Medulla oblongata (tissue), 1 donor: ENCODE measurements at regions not wholly inside any gene's neighbourhood (a gene's known extent, or its start where the extent isn't known, plus 50 kb on each side); places are given as distances from the start of the nearest gene placed in this dataset.

Source experiments
- DNase-seq: peaks from one replicate; pipeline ENCODE4 v3.0.0-alpha.2; 2015; ENCODE audit errors: extremely low spot score

DNA sequence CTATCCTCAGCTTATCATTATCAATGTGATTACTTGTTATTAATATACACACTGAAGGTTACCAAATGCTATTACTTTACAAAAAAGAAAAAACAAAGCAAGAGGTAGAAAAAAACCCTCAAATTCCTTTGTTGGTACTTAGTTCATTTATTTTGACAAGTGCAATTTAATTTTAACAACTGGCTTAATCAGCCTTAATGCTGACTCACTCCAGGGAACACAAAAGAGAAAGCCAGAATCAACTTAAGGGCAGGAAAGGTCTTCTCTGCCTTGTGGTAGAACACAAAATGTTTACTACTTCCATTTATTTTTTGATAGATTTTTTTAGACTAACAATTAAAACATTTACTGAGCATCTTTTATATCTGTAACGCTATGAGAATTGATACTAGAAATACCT, 417.1 kb downstream of the PCDH17 start:
- DNase-seq: no peak

DNA sequence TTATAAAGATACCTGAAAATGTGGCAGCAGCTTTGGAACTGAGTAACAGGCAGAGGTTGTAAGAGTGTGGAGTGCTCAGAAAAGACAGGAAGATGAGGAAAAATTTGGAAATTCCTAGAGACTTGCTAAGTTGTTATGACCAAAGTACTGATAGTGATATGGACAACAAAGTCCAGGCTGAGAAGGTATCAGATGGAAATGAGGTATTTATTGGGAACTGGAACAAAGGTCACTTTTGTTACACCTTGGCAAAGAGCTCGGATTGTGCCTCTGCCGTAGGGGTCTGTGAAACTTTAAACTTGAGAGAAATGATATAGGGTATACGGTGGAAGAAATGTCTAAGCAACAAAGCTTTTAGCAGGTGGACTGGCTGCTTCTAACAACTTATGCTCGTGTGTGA, 419.9 kb downstream of the PCDH17 start:
- no peak for DNase-seq

DNA sequence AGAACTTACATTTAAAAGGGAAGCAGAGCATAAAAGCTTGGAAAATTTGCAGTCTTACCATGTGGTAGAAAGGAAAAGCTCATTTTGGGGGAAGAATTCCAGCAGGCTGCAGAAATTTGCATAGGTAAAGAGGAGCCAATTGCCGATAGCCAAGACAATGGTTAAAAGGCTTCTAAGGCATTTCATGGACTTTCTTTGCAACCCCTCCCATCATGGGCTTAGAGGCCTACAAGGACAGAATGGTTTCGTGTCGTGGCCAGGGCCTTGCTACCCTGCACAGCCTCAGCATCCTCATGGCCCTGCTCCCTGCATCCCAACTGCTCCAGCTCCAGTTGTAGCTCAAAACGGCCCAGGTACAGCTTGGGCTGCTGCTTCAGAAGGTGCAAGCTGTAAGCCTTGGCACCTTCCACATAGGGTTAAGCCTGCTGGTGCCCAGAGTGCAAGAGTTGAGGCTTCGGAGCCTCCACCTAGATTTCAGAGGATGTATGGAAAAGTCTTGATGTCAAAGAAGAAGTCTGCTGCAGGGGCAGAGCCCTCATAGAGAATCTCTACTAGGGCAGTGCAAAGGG, 420.3 kb downstream of the PCDH17 start:
- no peak for DNase-seq

DNA sequence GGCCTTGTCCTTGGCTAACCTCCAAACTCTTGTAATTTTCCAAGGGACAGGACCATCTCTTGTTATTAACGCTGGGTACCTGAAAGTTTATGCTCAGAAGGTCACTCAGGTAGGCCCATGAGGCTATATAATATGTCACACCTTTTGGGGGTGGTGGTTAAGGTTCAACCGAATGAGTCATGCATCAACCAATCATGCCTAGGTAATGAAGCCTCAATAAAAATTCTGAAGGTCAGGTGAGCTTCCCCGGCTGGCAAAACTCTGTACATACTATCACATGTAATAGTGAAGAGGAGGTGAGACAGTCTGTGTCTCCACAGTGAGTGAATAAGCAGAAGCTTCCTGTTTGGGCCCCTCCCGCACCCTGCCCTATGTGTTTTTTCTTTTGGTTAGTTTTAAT, 424.9 kb downstream of the PCDH17 start:
- DNase-seq: no peak

DNA sequence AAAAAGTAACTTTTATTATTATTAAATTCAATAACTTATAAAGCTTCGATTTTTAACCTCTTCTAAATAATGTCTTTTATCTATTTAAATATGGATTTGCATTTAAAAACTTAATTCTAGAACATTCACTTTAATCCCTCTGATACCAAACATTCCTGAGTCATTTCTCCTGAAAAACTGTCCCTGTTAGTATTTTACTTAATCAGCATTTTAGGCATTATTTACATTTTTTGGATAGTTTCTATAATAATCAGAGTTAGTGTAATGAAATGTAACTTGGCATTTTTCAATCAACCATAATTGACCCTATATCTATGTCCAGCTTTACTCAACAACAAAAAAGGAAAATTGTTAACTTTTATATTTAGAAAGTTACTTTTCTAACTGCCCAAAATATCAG, 428.1 kb downstream of the PCDH17 start:
- no peak for DNase-seq

DNA sequence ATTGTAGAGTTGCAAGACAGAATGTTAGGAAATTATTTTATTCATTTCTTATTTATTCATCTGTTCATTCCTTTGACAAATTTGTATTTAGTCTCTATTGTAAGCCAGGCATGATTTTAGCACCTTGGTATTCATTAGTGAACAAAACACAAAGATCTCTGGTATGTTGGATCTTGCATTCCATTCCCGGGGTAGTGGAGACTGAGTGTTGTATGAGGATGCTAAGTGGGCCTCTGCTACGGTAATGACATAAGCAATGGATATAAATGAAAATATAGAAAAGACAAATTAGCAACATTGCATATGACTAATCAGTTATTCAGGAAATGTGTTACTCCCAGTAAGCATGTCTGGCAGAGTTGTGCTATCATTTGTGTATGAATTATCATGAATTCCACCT, 449.3 kb downstream of the PCDH17 start:
- no peak for DNase-seq

DNA sequence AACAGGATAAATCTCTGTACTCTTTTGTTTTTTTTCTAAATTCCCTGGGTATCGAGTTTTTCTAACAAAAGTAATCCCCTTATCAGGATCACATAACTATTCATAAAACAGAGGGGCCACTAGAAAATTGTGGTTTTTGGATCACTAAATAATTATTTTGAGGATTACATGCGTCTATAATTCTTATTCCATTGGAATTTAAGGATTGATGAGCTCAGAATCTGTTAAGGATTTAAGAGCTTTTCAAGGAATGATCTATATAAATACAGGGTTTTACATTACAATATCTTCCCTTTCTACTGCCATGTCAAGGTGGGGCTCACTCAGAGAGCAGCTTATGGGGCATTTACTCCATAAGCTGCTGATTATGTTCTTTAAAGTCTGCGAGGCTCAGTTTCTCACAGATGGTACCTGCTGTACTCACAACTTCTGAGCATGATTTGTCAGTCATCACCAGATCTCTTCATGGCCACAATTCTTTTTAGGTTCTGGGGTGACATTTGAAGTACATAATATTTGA, 449.8 kb downstream of the PCDH17 start:
- DNase-seq: no peak

DNA sequence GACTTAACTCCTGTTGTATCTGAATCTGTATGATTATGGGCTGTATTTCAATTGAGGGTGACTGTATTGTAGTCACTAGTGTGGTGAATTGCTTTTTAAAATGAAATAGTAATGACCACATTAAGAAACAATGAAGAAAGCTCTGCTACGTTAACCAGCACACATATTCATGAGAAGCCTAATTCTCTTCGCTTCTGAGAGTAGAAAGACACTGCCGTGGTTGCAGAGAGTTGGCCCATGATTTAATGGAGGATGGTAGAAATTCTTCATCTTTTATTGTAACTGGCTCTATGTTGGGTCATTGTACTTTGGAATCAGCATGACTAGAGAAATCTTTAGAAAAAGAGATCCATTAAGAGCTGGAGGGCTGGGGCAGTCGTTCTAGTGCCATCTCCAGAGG, 451.5 kb downstream of the PCDH17 start:
- DNase-seq: no peak

DNA sequence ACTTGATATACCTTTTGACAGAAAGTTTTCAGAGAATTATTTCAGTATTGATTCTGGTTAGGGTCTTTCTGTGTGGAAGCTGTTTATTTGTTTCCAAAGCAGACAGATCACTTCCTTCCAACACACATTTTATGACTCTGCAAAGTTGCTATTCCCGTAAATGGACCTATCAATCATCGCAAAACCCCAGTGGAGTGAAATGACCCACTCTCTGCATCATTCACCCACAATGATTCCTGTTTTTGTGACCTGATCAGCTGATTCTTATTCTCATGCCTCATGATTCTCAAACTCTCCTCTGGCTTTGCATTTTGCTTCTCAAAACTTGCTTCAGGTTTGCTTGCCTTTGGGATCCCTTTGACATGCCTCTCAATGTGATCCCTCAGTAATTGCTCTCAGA, 453.7 kb downstream of the PCDH17 start:
- no peak for DNase-seq

DNA sequence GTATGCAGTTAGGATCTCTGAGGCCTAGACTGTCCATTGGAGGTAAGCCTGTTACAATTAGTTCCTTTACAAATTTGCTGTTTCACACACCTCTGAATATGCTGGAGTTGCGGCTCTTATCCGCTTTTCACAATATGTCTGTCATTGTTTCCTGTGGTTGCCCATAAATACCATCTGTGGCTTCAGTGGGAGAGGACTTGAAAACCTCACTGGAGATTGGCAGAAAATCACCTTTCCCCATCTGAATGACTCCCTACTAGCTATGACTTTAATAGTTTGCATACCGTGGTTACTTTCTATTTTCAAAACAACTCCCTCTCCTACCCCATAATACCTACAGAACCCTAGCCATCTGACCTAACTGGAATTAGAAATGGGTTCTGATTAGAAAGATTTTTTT, 454.3 kb downstream of the PCDH17 start:
- no peak for DNase-seq

DNA sequence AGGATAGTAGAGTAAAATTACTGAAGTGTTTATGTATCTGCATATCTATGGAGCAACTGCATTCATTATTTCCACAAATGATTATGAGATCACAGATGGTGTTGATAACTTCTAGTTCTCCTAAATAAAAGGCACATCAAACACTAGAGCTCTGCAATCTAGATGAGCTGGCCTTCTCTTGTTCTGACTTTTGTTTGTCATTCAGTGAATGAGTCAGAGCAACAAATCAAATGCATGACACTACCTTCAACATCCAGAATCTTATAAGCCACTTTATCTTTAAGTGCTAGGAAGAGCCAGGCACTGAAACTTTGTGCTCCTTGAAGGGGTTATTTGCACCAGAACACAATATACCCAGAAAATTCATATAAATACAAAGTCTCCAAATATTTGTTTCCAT, 456.0 kb downstream of the PCDH17 start:
- DNase-seq: no peak

DNA sequence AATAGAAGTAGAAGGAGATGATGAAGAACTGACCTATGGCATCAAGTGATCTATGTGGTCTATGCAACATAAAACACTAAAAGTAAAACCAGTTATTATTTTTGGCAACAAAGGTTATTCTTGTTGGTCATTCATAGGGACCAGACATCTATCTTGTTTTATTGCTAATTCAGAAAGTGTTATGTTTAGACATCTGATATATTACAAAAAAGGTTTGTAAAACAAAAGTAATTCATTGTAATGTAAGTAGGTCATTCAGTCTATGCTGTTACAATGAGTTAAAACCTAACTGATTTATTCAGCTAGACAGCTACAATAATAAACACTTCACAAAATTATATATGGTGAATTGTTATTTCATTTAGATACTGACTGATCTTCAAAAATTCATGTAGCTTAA, 461.9 kb downstream of the PCDH17 start:
- DNase-seq: no peak

DNA sequence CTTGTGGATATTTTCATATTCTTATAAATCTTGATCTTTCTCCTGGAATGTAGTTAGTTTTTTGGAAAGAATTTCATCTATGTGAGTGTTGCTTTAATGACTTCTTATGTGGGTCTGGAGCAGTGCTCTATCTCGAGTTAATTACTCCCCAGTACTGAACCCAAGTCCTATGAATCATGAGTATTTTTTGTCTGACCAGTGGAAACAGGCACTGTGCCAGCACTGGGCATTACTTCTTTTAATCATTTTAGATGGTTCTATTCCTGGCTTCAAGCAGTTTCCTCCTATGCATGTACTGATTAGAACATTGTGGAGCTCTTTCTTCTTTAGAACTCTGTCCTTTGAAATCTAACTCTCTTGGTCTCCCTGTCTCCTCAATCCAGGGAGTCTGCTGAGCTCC, 466.3 kb downstream of the PCDH17 start:
- DNase-seq: no peak

DNA sequence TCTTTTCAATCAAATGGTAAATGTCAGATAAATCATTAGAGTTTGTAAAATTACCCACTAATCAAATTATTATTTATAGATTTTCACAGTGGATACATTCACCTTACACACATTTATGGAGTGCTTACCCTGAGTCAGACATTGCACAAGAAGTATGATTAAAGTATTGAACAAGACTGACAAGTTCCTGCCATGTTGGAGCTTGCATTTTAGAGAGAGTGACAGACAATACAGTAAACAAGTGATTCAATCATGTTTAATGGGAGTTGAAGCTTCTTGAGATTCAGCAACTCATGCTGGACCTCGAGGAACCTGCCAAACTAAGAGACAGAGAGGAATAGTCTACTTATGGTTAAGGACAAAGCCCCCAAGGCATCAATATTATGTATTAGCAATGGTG, 487.8 kb downstream of the PCDH17 start:
- DNase-seq: no peak

DNA sequence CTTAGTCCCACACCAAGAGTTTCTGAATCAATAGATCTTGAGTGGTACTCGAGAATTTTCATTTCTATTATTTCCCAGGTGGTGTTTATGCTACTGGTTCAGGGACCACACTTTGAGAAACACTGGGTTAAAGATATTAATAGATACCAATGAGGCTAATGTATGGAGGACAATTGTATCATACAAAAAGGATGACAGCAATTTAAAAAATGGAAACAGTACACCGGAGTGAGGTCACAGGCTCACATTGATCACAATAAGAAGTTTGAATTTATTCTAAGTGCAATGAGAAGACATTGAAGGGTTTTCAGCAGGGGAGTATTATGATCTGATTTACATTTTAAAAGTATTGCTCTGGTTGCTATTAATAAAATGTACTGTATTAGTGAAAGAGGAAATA, 488.3 kb downstream of the PCDH17 start:
- no peak for DNase-seq

DNA sequence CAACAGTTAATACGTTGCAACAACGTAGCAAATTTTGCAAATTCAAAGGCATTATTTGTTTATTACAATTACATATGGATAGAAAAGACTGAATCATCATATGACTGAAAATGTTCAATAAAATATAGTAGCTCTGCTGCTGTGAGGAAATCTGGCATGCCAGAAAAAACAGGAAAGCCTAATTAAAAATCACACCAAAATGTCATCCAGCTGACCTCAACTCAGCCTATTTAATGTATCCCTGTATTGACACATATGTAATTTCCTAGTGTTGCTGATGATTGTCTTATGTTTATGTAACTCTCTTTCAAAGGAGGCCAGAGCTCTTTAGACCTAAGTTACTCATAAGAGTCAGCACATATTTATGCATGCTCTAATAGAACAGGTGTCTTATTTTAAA, 495.0 kb downstream of the PCDH17 start:
- DNase-seq: no peak

DNA sequence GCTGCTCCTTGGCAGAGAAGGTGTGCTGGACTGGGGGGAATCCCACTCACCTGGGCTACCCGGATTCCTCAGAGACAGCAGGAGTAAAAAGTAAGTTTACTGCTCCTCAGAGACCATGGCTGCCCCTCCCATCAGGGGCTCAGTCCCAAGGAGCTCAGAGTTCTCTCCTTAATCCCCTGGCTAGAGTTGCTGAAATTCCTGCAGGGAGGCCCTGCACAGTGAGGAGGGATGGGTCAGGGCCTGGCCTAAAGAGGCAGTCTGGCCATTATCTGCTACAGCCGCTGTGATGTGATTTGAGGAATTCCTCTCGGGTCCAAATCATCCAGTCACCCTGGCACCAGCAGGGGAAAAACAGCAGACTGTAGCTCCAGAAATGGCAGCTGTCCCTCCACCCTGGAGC, 502.5 kb downstream of the PCDH17 start:
- no peak for DNase-seq

DNA sequence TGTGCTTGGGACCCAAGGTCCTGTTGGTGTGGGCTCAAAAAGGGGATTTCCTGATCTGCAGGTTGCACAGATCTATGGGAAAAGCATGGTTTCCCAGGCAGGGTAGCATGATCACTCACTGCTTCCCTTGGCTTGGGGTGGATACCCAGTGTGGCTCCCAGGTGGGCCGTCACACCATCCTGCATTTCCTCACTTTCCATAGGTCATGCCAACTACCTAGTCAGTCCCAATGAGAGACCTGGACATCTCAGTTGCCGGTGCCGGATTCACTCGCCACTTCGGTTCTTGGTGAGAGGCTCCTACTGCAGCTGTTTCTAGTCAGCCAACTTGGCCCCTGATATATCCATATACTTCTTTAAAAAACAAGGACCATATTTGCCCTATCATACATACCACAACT, 503.0 kb downstream of the PCDH17 start:
- DNase-seq: no peak

DNA sequence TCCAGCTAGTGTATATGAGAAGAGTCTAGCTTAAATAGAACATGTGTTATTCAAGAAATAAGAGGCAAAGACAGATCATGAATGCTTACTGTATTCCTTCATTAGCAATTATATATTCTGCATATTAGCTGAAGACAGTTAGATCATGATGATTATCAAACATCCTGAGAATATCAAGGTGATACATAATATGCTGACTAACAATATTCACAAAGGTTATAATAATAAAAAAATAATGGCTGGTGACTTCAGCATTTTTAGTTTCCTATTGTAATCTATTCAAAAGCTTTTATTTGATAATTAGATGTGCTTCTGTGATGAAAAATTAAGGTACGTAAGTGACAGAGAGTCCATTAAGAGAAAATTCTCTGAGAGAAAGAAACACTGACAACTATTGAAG, 511.4 kb downstream of the PCDH17 start:
- DNase-seq: no peak

DNA sequence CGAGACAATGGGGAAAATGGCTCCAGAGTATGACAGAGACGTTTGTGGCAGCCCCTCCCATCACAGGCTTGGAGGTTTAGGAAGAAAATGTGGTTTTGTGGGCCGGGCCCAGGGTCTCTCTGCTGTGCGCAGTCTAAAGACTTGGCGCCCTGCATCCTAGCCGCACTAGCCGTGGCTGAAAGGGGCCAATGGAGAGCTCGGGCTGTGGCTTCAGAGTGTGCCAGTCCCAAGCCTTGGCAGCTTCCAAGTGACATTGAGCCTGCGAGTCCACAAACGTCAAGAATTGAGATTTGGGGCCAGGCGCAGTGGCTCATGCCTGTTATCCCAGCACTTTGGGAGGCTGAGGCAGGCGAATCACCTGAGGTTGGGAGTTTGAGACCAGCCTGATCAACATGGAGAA, 513.1 kb downstream of the PCDH17 start:
- no peak for DNase-seq

DNA sequence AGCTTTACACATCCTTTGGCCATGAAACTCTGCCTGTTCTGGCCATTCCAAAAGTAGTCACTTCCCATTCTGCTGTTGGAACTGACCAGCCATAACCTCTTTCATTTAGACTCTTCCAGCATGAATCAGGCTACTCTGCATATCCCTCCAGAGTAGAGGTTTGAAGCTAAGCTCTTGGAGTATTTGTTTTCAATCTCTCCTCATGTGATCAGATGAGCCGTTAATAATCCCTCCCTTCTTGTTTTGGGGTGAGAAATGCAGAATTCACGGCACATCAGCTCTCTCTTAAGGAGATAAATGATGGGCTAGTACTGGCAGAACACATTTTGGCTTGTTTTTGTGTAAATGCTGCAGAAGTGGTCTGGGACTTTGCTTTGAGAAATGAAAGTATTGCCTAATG, 519.9 kb downstream of the PCDH17 start:
- DNase-seq: peak; percentile 54

DNA sequence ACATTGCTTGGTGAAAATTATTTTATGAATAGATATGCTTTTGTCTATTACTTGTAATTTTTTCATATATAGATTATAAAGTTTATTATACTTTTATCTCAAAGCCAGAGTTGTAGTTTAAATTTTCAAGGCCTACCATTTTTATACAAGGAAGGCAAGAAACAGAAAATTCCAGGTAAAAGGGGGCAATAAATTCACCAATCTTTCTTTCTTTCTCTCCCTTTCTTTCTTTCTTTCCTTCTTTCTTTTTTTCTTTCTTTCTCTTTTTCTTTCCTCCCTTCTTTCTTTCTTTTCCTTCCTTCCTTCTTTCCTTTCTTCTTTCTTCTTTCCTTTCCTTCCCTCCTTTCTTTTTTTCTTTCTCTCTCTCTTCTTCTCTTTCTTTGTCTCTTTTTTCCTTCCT, 529.4 kb downstream of the PCDH17 start:
- no peak for DNase-seq

DNA sequence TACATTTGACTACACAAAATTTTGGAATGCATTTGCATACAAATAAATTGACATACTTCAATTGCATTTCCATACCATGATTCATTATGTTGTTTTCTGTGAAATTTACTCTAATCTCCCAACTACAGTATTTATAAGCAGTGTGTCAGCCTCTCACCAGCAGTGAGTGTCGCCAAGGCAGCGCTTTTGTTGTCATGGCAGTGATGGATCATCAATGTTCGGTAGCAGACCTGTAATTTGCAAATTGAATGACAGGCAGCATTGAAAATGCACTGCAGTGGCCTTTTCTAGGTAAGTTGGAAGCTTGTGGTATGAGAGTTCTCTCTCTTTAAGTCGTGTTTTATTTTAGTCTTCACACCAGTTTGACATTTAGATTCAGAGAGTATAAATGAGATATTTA, 534.1 kb downstream of the PCDH17 start:
- DNase-seq: no peak

DNA sequence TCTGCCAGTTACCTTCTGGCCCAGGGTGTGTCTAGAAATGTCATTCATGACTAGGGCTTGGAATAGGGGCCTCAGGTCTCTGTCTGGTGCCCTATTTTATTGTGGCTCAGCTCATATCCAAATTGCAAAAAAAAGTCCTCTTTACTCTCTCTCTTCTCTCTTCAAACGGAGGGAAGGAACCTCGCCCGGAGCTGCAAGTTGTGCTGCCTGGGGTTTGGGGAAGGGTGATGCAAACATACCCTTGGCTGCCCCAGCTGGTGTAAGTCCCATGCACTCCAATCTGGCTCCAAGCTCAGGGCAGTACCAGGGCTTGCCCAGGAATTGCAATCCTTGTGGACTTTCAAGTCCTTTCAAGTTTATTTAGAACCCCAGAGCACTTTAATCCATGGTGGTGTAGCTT, 549.6 kb downstream of the PCDH17 start:
- DNase-seq: no peak

DNA sequence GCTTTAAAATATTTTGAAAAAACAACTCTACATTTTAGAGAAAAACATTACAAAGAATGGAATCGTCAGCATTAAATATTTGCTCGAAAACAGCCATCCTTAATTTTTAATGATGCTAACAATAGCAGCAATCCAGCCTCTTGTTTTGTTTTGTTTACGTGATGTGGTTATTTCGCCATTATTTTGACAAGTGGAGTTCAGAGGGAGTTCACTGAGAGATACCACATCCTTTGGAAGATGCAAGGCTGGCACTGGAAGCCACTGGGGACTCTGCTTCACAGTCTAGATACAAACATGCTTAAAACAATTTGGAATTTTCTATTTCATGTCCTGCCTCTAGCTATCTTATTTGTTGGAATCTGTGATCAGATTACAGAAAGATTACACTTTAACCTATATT, 556.3 kb downstream of the PCDH17 start:
- DNase-seq: no peak
